CD14-positive monocyte (primary cell): ENCODE measurements at regions not wholly inside any gene's neighbourhood (a gene's known extent, or its start where the extent isn't known, plus 50 kb on each side); places are given as distances from the start of the nearest gene placed in this dataset.

Experiments used
- DNase-seq, 3 donors: peaks; one replicate each; pipeline ENCODE4 v3.0.0-alpha.2; 2011 to 2022
- H2AFZ ChIP-seq: 2 replicates; pipeline ENCODE4 v1.6.0; 2012; ENCODE audit warnings: mild to moderate bottlenecking, low read depth, low read length, inconsistent platforms; ENCODE audit not compliant: insufficient read depth, poor library complexity, severe bottlenecking
- H3K27ac ChIP-seq, 2 donors: 1 replicate in 1 of 2; 2 replicates in 1 of 2; pipeline ENCODE4 v1.5.1; 2012 to 2013; ENCODE audit warnings: low read length in 2 of 2, control low read depth in 1 of 2, inconsistent platforms in 1 of 2, low read depth in 1 of 2, mild to moderate bottlenecking in 1 of 2
- H3K27me3 ChIP-seq, 2 donors: one replicate each; pipeline versions ENCODE4 v1.6.0 to v1.6.1; 2011 to 2013; ENCODE audit warnings: low read length in 2 of 2; ENCODE audit not compliant: control insufficient read depth in 2 of 2, insufficient read depth in 2 of 2
- H3K36me3 ChIP-seq, 2 donors: replicated peaks in 1 of 2; 1 replicate in 1 of 2; 2 replicates in 1 of 2; pipeline versions ENCODE4 v1.5.1 to v1.6.1; 2012 to 2013; ENCODE audit warnings: low read length in 2 of 2, control low read depth in 1 of 2, inconsistent platforms in 1 of 2, mild to moderate bottlenecking in 1 of 2; ENCODE audit not compliant: insufficient read depth in 2 of 2, control insufficient read depth in 1 of 2
- H3K4me1 ChIP-seq, 2 donors: 1 replicate in 1 of 2; 2 replicates in 1 of 2; pipeline versions ENCODE4 v1.5.1 to v1.6.1; 2012 to 2013; ENCODE audit warnings: low read length in 2 of 2, control low read depth in 1 of 2, inconsistent platforms in 1 of 2, mild to moderate bottlenecking in 1 of 2, moderate library complexity in 1 of 2; ENCODE audit not compliant: insufficient read depth in 2 of 2, control insufficient read depth in 1 of 2
- H3K4me2 ChIP-seq: replicated peaks from 2 replicates; pipeline ENCODE3; 2012; ENCODE audit warnings: low read length, moderate library complexity, mild to moderate bottlenecking; ENCODE audit not compliant: poor library complexity, severe bottlenecking; ENCODE audit errors: extremely low read depth
- H3K4me3 ChIP-seq, 3 experiments: fragments of 200-600 bp in 1 of 3; sonication (generic) in 1 of 3; replicated peaks in 1 of 3; 1 replicate in 2 of 3; 2 replicates in 1 of 3; pipeline ENCODE4 v1.5.1; 2011 to 2013; ENCODE audit warnings: low read length in 3 of 3, mild to moderate bottlenecking in 3 of 3, control low read depth in 2 of 3, low read depth in 2 of 3, inconsistent platforms in 1 of 3, moderate library complexity in 1 of 3
- H3K79me2 ChIP-seq: 2 replicates; pipeline ENCODE4 v1.6.0; 2012; ENCODE audit warnings: mild to moderate bottlenecking, control low read depth, inconsistent platforms, low read length, moderate library complexity; ENCODE audit not compliant: insufficient read depth
- H3K9ac ChIP-seq: 2 replicates; pipeline ENCODE4 v1.6.0; 2017; ENCODE audit warnings: low read length, mild to moderate bottlenecking; ENCODE audit not compliant: insufficient read depth, poor library complexity, severe bottlenecking
- H3K9me3 ChIP-seq, 2 donors: replicated peaks in 1 of 2; 1 replicate in 1 of 2; 2 replicates in 1 of 2; pipeline versions ENCODE4 v1.5.1 to v1.6.1; 2012 to 2013; ENCODE audit warnings: low read length in 2 of 2, control low read depth in 1 of 2; ENCODE audit not compliant: control insufficient read depth in 1 of 2, insufficient read depth in 1 of 2
- H4K20me1 ChIP-seq: 2 replicates; pipeline ENCODE4 v1.6.0; 2012; ENCODE audit warnings: mild to moderate bottlenecking, low read length, control low read depth, moderate library complexity; ENCODE audit not compliant: insufficient read depth
- H3K27ac Mint-ChIP-seq, 7 donors: one replicate each; pipeline ENCODE4 v1.8.0; 2020; ENCODE audit warnings: mild to moderate bottlenecking in 7 of 7, mixed read lengths in 7 of 7, moderate library complexity in 6 of 7, inconsistent platforms in 2 of 7
- H3K27me3 Mint-ChIP-seq, 3 donors: one replicate each; pipeline ENCODE4 v1.8.0; 2021 to 2022; ENCODE audit warnings: low read depth in 3 of 3, mild to moderate bottlenecking in 3 of 3, mixed read lengths in 3 of 3, moderate library complexity in 3 of 3, inconsistent platforms in 1 of 3
- H3K36me3 Mint-ChIP-seq, 2 donors: one replicate each; pipeline ENCODE4 v1.8.0; 2020; ENCODE audit warnings: mixed read lengths in 2 of 2, inconsistent platforms in 1 of 2, mild to moderate bottlenecking in 1 of 2
- H3K4me1 Mint-ChIP-seq: one replicate; pipeline ENCODE4 v1.8.0; 2020; ENCODE audit warnings: mild to moderate bottlenecking, mixed read lengths
- H3K4me3 Mint-ChIP-seq, 2 donors: one replicate each; pipeline ENCODE4 v1.8.0; 2020; ENCODE audit warnings: mild to moderate bottlenecking in 2 of 2, mixed read lengths in 2 of 2, moderate library complexity in 1 of 2
- H3K9me3 Mint-ChIP-seq, 7 donors: one replicate each; pipeline ENCODE4 v1.8.0; 2020 to 2022; ENCODE audit warnings: mixed read lengths in 7 of 7, mild to moderate bottlenecking in 6 of 7, moderate library complexity in 6 of 7, inconsistent platforms in 2 of 7
- CTCF ChIP-seq: fragments of 200-600 bp; IDR thresholded peaks from one replicate; pipeline ENCODE4 v1.8.0; 2022; ENCODE audit warnings: antibody characterized with exemption, mild to moderate bottlenecking
- WGBS: methylation state at CpG from one replicate; pipeline ENCODE4 v1.1.5; 2013; ENCODE audit warnings: missing lambda C conversion rate; ENCODE audit not compliant: insufficient coverage; 5-methylcytosine and 5-hydroxymethylcytosine counted together
- intact Hi-C, 2 donors: fragments of 100-400 bp; cut with micrococcal nuclease; formaldehyde crosslinking; loops; one replicate each; pipeline versions ENCODE4 v1.15.0 to v1.15.1; 2023

- H3K9ac ChIP-seq = no peak overlapping the region
- peaks cover 2 to 4% (median 4%) of the 10 kb centered on the region in 3 donors for H3K27me3 Mint-ChIP-seq
- H3K4me1 Mint-ChIP-seq = no peaks in the 10 kb centered on the region
- no peak overlapping the region for H2AFZ ChIP-seq
- no peaks in the 10 kb centered on the region for H3K79me2 ChIP-seq
- no peaks in the 10 kb centered on the region for H3K9me3 Mint-ChIP-seq
- H3K27me3 ChIP-seq = no peaks in the 10 kb centered on the region
- DNase-seq = no peak
- no peak for TF ChIP-seq CTCF
- no peaks in the 10 kb centered on the region for H3K36me3 Mint-ChIP-seq
- H3K27ac ChIP-seq = no peak overlapping the region
- H3K4me3 ChIP-seq = no peak overlapping the region
- 78% methylated on average over 9 of the region's 13 CpGs for whole genome bisulfite sequencing
- H3K4me3 Mint-ChIP-seq = no peak overlapping the region
- H3K4me2 ChIP-seq = no peak overlapping the region
- no peaks in the 10 kb centered on the region for H3K36me3 ChIP-seq
- no peaks in the 10 kb centered on the region for H3K4me1 ChIP-seq
- no peak overlapping the region for H3K27ac Mint-ChIP-seq
- no peaks in the 10 kb centered on the region for H4K20me1 ChIP-seq
- intact Hi-C loops = no loop called here
- H3K9me3 ChIP-seq = no peaks in the 10 kb centered on the region
Measured at GRCh38 chr2:71800106-71800809, 346.9 kb downstream of the DYSF start.

- Mint-ChIP-seq H3K27ac (no peak overlapping the region), H3K4me1 (no peaks in the 10 kb centered on the region)
Measured at GRCh38 chr2:71799013-71799575, 345.7 kb downstream of the DYSF start.

More at GRCh38 chr2:71799013-71799575, 345.7 kb downstream of the DYSF start:
- Histone ChIP-seq H3K4me3 (no peak overlapping the region), H3K27me3 (no peaks in the 10 kb centered on the region), H3K79me2 (no peaks in the 10 kb centered on the region), H3K4me1 (no peaks in the 10 kb centered on the region), H3K4me2 (no peak overlapping the region), H3K27ac (no peak overlapping the region), H3K9ac (no peak overlapping the region), H3K36me3 (no peaks in the 10 kb centered on the region), H3K9me3 (no peaks in the 10 kb centered on the region), H2AFZ (no peak overlapping the region), H4K20me1 (no peaks in the 10 kb centered on the region)
- no peaks in the 10 kb centered on the region for H3K36me3 Mint-ChIP-seq
- 63% methylated on average over 1 of the region's 3 CpGs for WGBS
- DNase-seq = no peak
- intact Hi-C loops = no loop called here
- no peaks in the 10 kb centered on the region for H3K9me3 Mint-ChIP-seq
- no peak overlapping the region for H3K4me3 Mint-ChIP-seq
- TF ChIP-seq CTCF = no peak
- peaks cover 2 to 4% (median 4%) of the 10 kb centered on the region in 3 donors for H3K27me3 Mint-ChIP-seq
